ENCODE measurements at regions not wholly inside any gene's neighbourhood (a gene's known extent, or its start where the extent isn't known, plus 50 kb on each side); places are given as distances from the start of the nearest gene placed in this dataset.

DNA sequence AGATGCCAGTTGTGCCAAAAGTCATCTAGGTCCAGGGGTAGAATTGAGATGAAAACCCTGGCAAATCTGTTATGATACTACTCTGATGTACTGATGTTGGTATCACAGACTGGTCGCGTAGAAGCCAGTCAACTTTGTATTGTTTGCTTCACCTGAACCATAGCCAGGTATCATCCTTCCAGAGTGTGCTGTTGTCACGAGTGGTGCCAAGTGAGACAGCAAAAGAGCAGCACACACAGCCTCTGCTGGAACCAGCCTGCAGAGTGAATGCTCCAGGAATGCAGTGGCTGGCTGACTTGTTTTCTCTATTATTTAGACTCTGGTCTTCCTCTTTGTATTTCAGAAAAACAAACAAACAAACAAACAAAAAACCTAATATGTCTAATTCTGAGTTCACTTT lies 209.5 kb upstream of the HEY2 start:
- TF ChIP-seq, protein P1, sequence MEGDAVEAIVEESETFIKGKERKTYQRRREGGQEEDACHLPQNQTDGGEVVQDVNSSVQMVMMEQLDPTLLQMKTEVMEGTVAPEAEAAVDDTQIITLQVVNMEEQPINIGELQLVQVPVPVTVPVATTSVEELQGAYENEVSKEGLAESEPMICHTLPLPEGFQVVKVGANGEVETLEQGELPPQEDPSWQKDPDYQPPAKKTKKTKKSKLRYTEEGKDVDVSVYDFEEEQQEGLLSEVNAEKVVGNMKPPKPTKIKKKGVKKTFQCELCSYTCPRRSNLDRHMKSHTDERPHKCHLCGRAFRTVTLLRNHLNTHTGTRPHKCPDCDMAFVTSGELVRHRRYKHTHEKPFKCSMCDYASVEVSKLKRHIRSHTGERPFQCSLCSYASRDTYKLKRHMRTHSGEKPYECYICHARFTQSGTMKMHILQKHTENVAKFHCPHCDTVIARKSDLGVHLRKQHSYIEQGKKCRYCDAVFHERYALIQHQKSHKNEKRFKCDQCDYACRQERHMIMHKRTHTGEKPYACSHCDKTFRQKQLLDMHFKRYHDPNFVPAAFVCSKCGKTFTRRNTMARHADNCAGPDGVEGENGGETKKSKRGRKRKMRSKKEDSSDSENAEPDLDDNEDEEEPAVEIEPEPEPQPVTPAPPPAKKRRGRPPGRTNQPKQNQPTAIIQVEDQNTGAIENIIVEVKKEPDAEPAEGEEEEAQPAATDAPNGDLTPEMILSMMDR (conservative IDR thresholded peaks at IDR 0.05; ENCODE audit: low read length) = no peak
- TF ChIP-seq EZH2phosphoT487 (IDR thresholded peaks at IDR 0.05; ENCODE audit: borderline replicate concordance) = no peak

Measured in Loucy (cell line).